Vagina (tissue), 2 donors: ENCODE measurements at regions not wholly inside any gene's neighbourhood (a gene's known extent, or its start where the extent isn't known, plus 50 kb on each side); places are given as distances from the start of the nearest gene placed in this dataset.

Experiments used
- DNase-seq, 2 donors: peaks; one replicate each; pipeline ENCODE4 v3.0.0-alpha.2; 2017; ENCODE audit errors: extremely low spot score in 2 of 2
- H3K27ac ChIP-seq: fragments of 200-600 bp; sonication (generic); one replicate; pipeline ENCODE4 v1.5.1; 2019
- H3K27me3 ChIP-seq: fragments of 200-600 bp; sonication (generic); one replicate; pipeline ENCODE4 v1.5.1; 2019
- H3K36me3 ChIP-seq, 2 donors: fragments of 200-600 bp; sonication (generic); one replicate each; pipeline ENCODE4 v1.5.1; 2017 to 2019
- H3K4me1 ChIP-seq: fragments of 200-600 bp; sonication (generic); one replicate; pipeline ENCODE4 v1.5.1; 2019
- H3K4me3 ChIP-seq, 2 donors: fragments of 200-600 bp; sonication (generic); 1 replicate in 1 of 2; 2 replicates in 1 of 2; pipeline ENCODE4 v1.5.1; 2016 to 2019
- H3K9me3 ChIP-seq: fragments of 200-600 bp; sonication (generic); one replicate; pipeline ENCODE4 v1.5.1; 2019
- CTCF ChIP-seq, 3 experiments: fragments of 450-650 bp in 2 of 3; fragments of 200-600 bp in 1 of 3; sonication (generic) in 1 of 3; IDR thresholded peaks; one replicate each; pipeline ENCODE4 v1.5.1; 2017 to 2019; ENCODE audit warnings: antibody characterized with exemption in 3 of 3, mild to moderate bottlenecking in 2 of 3, moderate library complexity in 2 of 3
- POLR2A ChIP-seq, 2 donors: fragments of 450-650 bp; IDR thresholded peaks; one replicate each; pipeline ENCODE4 v1.6.1; 2017; ENCODE audit warnings: antibody characterized with exemption in 2 of 2, mild to moderate bottlenecking in 2 of 2, moderate library complexity in 2 of 2
- POLR2AphosphoS5 ChIP-seq, 2 donors: sonication (generic); formaldehyde crosslinking; IDR thresholded peaks; one replicate each; pipeline ENCODE4 v1.9.0; 2017; ENCODE audit warnings: antibody characterized with exemption in 2 of 2, mild to moderate bottlenecking in 2 of 2, low read depth in 1 of 2; ENCODE audit not compliant: insufficient read depth in 1 of 2
- intact Hi-C: fragments of 100-400 bp; cut with DNase I; formaldehyde crosslinking; loops from one replicate; pipeline ENCODE4 v1.15.1; 2023

- DNase-seq, result no peak
- no peak for TF ChIP-seq POLR2AphosphoS5 (IDR thresholded peaks at IDR 0.05; ENCODE audit: insufficient read depth in 1 of 2, low read depth in 1 of 2)
- TF ChIP-seq CTCF (IDR thresholded peaks at IDR 0.05), result no peak
- no peak for TF ChIP-seq POLR2A (IDR thresholded peaks at IDR 0.05)
- Histone ChIP-seq H3K36me3 (no peaks in the 10 kb centered on the region), H3K27me3 (no peaks in the 10 kb centered on the region), H3K9me3 (no peaks in the 10 kb centered on the region), H3K4me1 (no peaks in the 10 kb centered on the region), H3K27ac (no peak overlapping the region), H3K4me3 (no peak overlapping the region)
- intact Hi-C loops, result no loop called here
These were observed 167.5 kb downstream of the VEGFA start for GRCh38 chr6:43937236-43938177.

- no peak overlapping the region for H3K4me3 ChIP-seq
- no peak for DNase-seq
- H3K27ac ChIP-seq, result no peak overlapping the region
- H3K9me3 ChIP-seq, result no peaks in the 10 kb centered on the region
- no peaks in the 10 kb centered on the region for H3K36me3 ChIP-seq
- intact Hi-C loops, result no loop called here
- H3K27me3 ChIP-seq, result no peaks in the 10 kb centered on the region
- TF ChIP-seq POLR2AphosphoS5 (IDR thresholded peaks at IDR 0.05; ENCODE audit: insufficient read depth in 1 of 2, low read depth in 1 of 2), result no peak
- no peak for TF ChIP-seq POLR2A (IDR thresholded peaks at IDR 0.05)
- no peak for TF ChIP-seq CTCF (IDR thresholded peaks at IDR 0.05)
- no peaks in the 10 kb centered on the region for H3K4me1 ChIP-seq
These were observed 166.5 kb downstream of the VEGFA start for GRCh38 chr6:43936476-43936875.

GRCh38 chr6:43935921-43936439, 166.0 kb downstream of the VEGFA start:
- Histone ChIP-seq H3K9me3 (no peaks in the 10 kb centered on the region), H3K4me1 (no peaks in the 10 kb centered on the region), H3K27me3 (no peaks in the 10 kb centered on the region), H3K4me3 (no peak overlapping the region), H3K27ac (no peak overlapping the region), H3K36me3 (no peaks in the 10 kb centered on the region)
- DNase-seq, result no peak
- intact Hi-C loops, result no loop called here
- no peak for TF ChIP-seq CTCF (IDR thresholded peaks at IDR 0.05)
- no peak for TF ChIP-seq POLR2AphosphoS5 (IDR thresholded peaks at IDR 0.05; ENCODE audit: insufficient read depth in 1 of 2, low read depth in 1 of 2)
- TF ChIP-seq POLR2A (IDR thresholded peaks at IDR 0.05), result no peak

GRCh38 chr6:43934803-43935602, 165.0 kb downstream of the VEGFA start:
- TF ChIP-seq CTCF (IDR thresholded peaks at IDR 0.05) (no peak), POLR2AphosphoS5 (IDR thresholded peaks at IDR 0.05; ENCODE audit: insufficient read depth in 1 of 2, low read depth in 1 of 2) (no peak), POLR2A (IDR thresholded peaks at IDR 0.05) (no peak)
- H3K9me3 ChIP-seq, result no peaks in the 10 kb centered on the region
- no peak overlapping the region for H3K4me3 ChIP-seq
- H3K27ac ChIP-seq, result no peak overlapping the region
- H3K27me3 ChIP-seq, result no peaks in the 10 kb centered on the region
- H3K4me1 ChIP-seq, result no peaks in the 10 kb centered on the region
- intact Hi-C loops, result no loop called here
- DNase-seq, result no peak
- H3K36me3 ChIP-seq, result no peaks in the 10 kb centered on the region
